ENCODE measurements at regions not wholly inside any gene's neighbourhood (a gene's known extent, or its start where the extent isn't known, plus 50 kb on each side); places are given as distances from the start of the nearest gene placed in this dataset.

- DNase-seq (ENCODE audit: low read depth in 1 of 2, low spot score in 2 of 2) (no peak), FAIRE-seq (no peak)
- Histone ChIP-seq H3K4ac (replicated peaks; ENCODE audit: insufficient read length, low read depth, low read length) (no peak overlapping the region), H2BK120ac (replicated peaks; ENCODE audit: low read depth, low read length) (no peak overlapping the region), H4K8ac (ENCODE audit: extremely low read depth, insufficient read depth, low read length) (no peak overlapping the region), H4K5ac (ENCODE audit: insufficient read length, low read depth, low read length) (no peak overlapping the region), H4K91ac (replicated peaks; ENCODE audit: insufficient read length, low read length) (no peak overlapping the region), H3K79me1 (ENCODE audit: low read depth, low read length) (no peaks in the 10 kb centered on the region), H2BK12ac (ENCODE audit: low read depth, low read length) (no peak overlapping the region), H3K4me2 (ENCODE audit: insufficient read depth in 1 of 2, low read depth in 2 of 2, low read length in 2 of 2) (no peak overlapping the region), H3K18ac (ENCODE audit: extremely low read depth, low read length) (no peak overlapping the region), H3K36me3 (ENCODE audit: control insufficient read depth in 2 of 4, insufficient read depth in 4 of 4, low read length in 3 of 4) (no peaks in the 10 kb centered on the region), H3K27me3 (replicated peaks in 1 of 4; ENCODE audit: control insufficient read depth in 3 of 4, extremely low read depth in 1 of 4, insufficient read depth in 3 of 4, low read length in 3 of 4) (no peaks in the 10 kb centered on the region), H4K20me1 (replicated peaks in 1 of 2; ENCODE audit: control insufficient read depth in 1 of 2, insufficient read depth in 2 of 2, low read length in 2 of 2) (no peaks in the 10 kb centered on the region), H2BK5ac (ENCODE audit: low read depth, low read length) (no peak overlapping the region), H3K79me2 (ENCODE audit: control insufficient read depth in 1 of 2, insufficient read depth in 2 of 2, low read length in 2 of 2) (no peaks in the 10 kb centered on the region), H3K4me1 (replicated peaks in 1 of 4; ENCODE audit: control insufficient read depth in 3 of 4, insufficient read depth in 4 of 4, low read length in 3 of 4) (no peaks in the 10 kb centered on the region), H3K9me3 (ENCODE audit: insufficient read depth in 2 of 2, low read depth in 1 of 2, low read length in 1 of 2) (no peaks in the 10 kb centered on the region), H2AK5ac (ENCODE audit: low read depth, low read length) (no peak overlapping the region), H3K4me3 (ENCODE audit: extremely low read depth in 1 of 4, insufficient read depth in 2 of 4, low read depth in 3 of 4, low read length in 4 of 4) (no peak overlapping the region), H3K23ac (ENCODE audit: insufficient read length) (no peak overlapping the region), H2BK20ac (ENCODE audit: low read length) (no peak overlapping the region), H2AFZ (ENCODE audit: low read length) (no peak overlapping the region), H3K9ac (replicated peaks in 1 of 4; ENCODE audit: extremely low read depth in 1 of 4, low read depth in 3 of 4, low read length in 3 of 4) (no peak overlapping the region), H2BK15ac (ENCODE audit: low read length) (no peak overlapping the region), H3K56ac (replicated peaks; ENCODE audit: insufficient read length, low read depth, low read length) (no peak overlapping the region), H3K14ac (ENCODE audit: insufficient read length) (no peak overlapping the region), H3K27ac (ENCODE audit: low read depth, low read length) (no peak overlapping the region), H3K23me2 (ENCODE audit: low read depth, low read length) (peaks cover 2% of the 10 kb centered on the region; the same call in 1 of the 2 replicates)
- CTCF ChIA-PET (ENCODE audit: partially characterized antibody), result interaction anchor here (0.6 to 1.4 kb wide), 2 partner anchors 18 to 248 kb away, joined by 3 to 7 read pairs; no protein-coding TSS in a partner anchor
- 93% methylated on average over 3 of the region's 3 CpGs; no CpG with 5 or more reads in 1 of the 2 experiments for WGBS, 2 experiments (ENCODE audit: extremely low coverage in 1 of 2, insufficient coverage in 1 of 2, insufficient read length in 1 of 2, insufficient replicate concordance in 2 of 2, low coverage in 1 of 2, low lambda C conversion rate in 2 of 2, missing lambda C conversion rate in 1 of 2)
- no peak for TF ChIP-seq E2F6 (IDR thresholded peaks at IDR 0.05)
- no peak for TF ChIP-seq NRF1 (IDR thresholded peaks at IDR 0.05; ENCODE audit: low read depth, low read length)
- TF ChIP-seq CHD2 (IDR thresholded peaks at IDR 0.05; ENCODE audit: low read length), result no peak
- no peak for TF ChIP-seq SUZ12 (IDR thresholded peaks at IDR 0.05; ENCODE audit: low read length)
- TF ChIP-seq PHF8 (conservative IDR thresholded peaks at IDR 0.05; ENCODE audit: low read depth, low read length), result no peak
- no peak for TF ChIP-seq MAX (IDR thresholded peaks at IDR 0.05)
- TF ChIP-seq POLR2A (IDR thresholded peaks at IDR 0.05; ENCODE audit: control extremely low read depth in 1 of 2, low read depth in 2 of 2, low read length in 2 of 2), result no peak
- no peak for TF ChIP-seq SP1 (IDR thresholded peaks at IDR 0.05; ENCODE audit: low read depth, low read length)
- no peak for TF ChIP-seq JUND (IDR thresholded peaks at IDR 0.05; ENCODE audit: low read length)
- POLR2A ChIA-PET (ENCODE audit: partially characterized antibody), result no interaction called here
Observed at GRCh38 chr2:153557211-153557610, 78.6 kb upstream of the RPRM start.
